Right ventricle myocardium superior (tissue), 1 donor: ENCODE measurements at regions not wholly inside any gene's neighbourhood (a gene's known extent, or its start where the extent isn't known, plus 50 kb on each side); places are given as distances from the start of the nearest gene placed in this dataset.

Experiments used
- ATAC-seq: fragments of 200-7000 bp; cut with Tn5 transposase; one replicate; pipeline ENCODE4 v1.9.1; 2020; ENCODE audit warnings: mild to moderate bottlenecking; ENCODE audit not compliant: poor library complexity
- DNase-seq: peaks from one replicate; pipeline ENCODE4 v3.0.0-alpha.2; 2020
- intact Hi-C: fragments of 100-400 bp; cut with DNase I; formaldehyde crosslinking; loops from one replicate; pipeline ENCODE4 v1.11.2; 2022
- donor health status: DM: no; HTN: yes; CAD: no; lungs with severe emphysema.

GRCh38 chr6:22621701-22622100 is 52.3 kb downstream of the HDGFL1 start:
- no peak for ATAC-seq
- intact Hi-C loops, result no loop called here
- no peak for DNase-seq

DNA sequence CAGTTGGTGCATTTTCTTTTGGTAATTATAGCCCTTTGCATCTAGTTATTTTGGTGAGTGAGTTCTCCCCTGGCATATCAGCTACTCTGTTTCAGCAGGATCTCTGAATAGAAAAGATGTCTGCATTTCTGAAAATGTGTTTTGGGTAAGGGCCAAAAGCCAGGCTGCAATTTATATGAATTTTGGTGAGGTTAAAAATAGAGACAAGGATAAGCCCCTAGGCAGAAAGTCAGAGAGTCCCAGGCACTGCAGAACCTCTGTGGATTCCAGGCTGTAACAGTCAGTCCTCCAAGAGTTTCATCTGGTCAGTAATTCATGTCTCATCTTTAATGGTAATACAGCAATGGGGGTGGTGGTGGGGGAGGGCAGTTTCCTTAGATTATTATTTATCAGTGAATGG is 53.0 kb downstream of the HDGFL1 start:
- no peak for ATAC-seq
- DNase-seq, result no peak
- intact Hi-C loops, result no loop called here

DNA sequence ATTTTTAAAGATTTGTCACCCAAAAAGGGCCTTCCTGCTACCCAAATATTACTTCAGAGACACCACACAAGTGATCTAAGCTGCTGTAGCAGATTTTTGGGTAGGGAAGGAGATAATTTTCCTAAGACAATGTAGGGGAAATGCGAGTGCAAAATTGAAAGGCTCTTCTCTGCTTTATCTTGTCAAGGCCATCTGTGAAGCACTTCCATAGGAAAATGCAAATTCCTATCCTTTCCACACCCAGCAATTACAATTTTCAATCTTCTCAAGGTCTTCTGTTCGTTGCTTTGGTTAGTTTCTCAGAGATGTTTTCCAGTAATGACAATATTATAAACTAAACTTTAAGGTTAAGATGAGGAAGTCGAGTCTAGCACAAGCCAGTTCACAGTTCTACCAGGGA is 53.4 kb downstream of the HDGFL1 start:
- intact Hi-C loops, result no loop called here
- ATAC-seq (no peak), DNase-seq (no peak)

DNA sequence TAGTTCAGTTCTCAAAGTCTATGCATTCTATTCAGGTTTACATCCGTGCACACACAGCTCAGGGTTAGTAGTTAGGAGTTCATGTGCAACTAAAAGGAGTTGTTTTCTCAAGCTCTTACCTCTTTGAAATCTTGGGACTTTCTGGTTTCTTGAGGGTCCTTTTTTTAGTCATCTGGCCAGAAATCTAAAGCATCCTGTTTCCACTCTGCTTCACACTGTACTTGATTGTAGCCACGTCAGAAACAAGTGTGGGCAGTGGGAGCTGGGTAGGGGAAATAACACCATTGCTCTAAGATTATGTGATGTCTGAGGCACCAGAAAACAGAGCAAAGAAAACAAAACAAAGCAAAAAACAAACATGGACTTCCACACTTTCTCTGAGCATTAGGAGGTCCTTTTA is 58.3 kb downstream of the HDGFL1 start:
- intact Hi-C loops, result no loop called here
- DNase-seq (no peak), ATAC-seq (no peak)

DNA sequence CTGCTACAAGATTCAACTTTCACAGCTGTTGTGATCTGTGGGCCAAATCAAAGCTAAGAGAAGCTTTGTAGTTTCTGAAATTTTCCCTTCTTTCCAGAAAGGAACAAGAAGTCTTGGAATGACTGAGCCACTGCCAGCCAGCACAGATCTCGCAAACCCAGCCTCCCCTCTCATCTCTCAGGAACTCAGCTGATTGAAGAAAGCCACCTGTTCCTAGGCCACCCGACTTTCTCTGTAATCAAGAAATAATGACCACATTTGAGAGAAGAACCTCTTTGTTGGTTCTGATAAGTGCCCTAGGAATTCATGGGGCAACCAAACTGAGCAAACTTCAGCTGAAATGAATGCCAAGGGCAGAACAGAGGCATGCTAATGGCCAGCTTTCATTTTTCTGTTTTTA is 61.7 kb downstream of the HDGFL1 start:
- intact Hi-C loops, result no loop called here
- DNase-seq, result no peak
- ATAC-seq, result peak; percentile 58

GRCh38 chr6:22632581-22633145 is 63.3 kb downstream of the HDGFL1 start:
- ATAC-seq (no peak), DNase-seq (no peak)
- intact Hi-C loops, result no loop called here

GRCh38 chr6:22636452-22636851 is 67.1 kb downstream of the HDGFL1 start:
- intact Hi-C loops, result no loop called here
- no peak for ATAC-seq

DNA sequence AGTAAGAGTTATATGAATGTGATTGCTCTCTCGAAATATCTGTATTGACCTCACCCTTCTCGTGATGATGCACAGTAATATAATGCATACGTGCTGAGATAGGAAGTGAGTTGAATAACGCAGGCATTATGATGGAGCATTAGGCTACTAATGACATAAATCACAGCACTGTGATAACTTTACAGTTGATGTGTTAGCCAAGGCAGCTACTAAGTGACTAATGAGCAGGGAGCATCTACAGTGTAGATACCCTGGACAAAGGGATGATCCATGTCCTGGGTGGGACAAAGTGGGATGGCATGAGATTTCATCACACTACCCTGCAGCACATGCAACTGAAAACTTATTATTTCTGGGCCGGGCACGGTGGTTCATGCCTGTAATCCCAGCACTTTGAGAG is 68.4 kb downstream of the HDGFL1 start:
- intact Hi-C loops, result no loop called here
- DNase-seq (no peak), ATAC-seq (no peak)

More at GRCh38 chr6:22636452-22636851, 67.1 kb downstream of the HDGFL1 start:
- DNase-seq, result no peak

GRCh38 chr6:22638320-22638719 is 69.0 kb downstream of the HDGFL1 start:
- ATAC-seq, result no peak
- intact Hi-C loops, result no loop called here
- DNase-seq, result no peak

GRCh38 chr6:22642254-22642653 is 72.9 kb downstream of the HDGFL1 start:
- ATAC-seq (no peak), DNase-seq (no peak)
- intact Hi-C loops, result no loop called here

- intact Hi-C loops, result no loop called here
- ATAC-seq (no peak), DNase-seq (no peak)
Measured at GRCh38 chr6:22643780-22644179, 74.4 kb downstream of the HDGFL1 start.

DNA sequence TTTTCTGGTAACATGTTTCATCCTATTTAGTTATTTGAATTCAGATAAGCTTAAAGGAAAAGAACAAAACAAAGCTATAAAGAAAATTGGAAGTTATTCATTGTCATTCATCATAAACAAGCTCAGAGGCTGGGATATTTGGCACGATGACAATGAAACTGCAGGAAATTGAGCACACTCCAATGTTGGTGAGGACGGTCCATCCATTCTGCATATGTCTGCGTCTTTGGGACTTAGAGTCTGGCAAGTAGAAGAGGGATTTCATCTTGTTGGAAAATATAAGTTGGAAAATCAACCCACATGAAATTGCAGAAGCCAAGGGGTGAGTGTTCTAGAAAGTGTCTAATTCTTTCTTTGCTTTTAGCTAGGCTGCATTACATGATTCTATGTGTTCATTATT is 78.4 kb downstream of the HDGFL1 start:
- ATAC-seq (no peak), DNase-seq (no peak)
- intact Hi-C loops, result no loop called here

DNA sequence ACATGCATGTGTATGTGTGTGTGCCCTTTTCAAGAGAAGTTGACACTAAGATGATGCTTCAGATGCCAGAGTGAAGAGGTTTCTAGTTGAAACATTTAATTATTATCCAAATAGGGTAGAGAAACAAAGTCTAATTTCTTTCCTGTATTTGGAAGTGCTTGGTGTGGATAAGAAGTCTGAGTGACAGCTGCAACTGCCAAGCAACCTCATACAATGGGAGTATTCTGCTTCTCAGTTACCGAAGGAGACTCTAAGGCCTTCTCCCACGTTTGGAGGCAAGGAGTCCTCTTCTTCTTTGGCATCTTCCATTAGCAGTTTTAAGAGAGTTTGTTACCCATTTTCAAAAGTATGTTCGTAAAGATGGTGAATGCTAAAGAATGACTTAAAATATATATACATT is 82.4 kb downstream of the HDGFL1 start:
- ATAC-seq (no peak), DNase-seq (no peak)
- intact Hi-C loops, result no loop called here

GRCh38 chr6:22653980-22654610 is 84.7 kb downstream of the HDGFL1 start:
- no peak for DNase-seq
- ATAC-seq, result no peak
- intact Hi-C loops, result no loop called here

- no peak for DNase-seq
- no peak for ATAC-seq
- intact Hi-C loops, result no loop called here
Measured at GRCh38 chr6:22656706-22657351, 87.5 kb downstream of the HDGFL1 start.

GRCh38 chr6:22657352-22657980 is 88.1 kb downstream of the HDGFL1 start:
- intact Hi-C loops, result no loop called here
- no peak for DNase-seq
- ATAC-seq, result peak; percentile 51

GRCh38 chr6:22658183-22658582 is 88.8 kb downstream of the HDGFL1 start:
- intact Hi-C loops, result no loop called here
- DNase-seq (no peak), ATAC-seq (no peak)

DNA sequence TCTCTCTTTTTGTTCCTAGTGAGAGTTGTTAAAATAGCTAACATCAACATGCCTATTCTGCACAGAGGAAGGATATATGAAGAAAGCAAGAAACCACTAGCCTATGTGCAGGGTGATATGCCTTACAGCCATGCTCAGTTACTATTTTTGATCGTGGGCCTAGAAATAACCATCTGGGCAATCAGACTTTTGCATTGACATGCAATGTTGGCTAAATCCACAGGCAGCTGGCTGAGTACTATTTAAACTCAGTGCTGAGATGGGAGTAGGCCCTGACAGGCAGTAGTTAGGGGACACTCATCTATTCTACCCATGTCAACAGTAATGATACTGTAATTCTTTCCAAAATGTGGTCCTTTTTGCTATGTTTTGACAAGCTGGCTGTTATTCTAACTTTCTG is 89.6 kb downstream of the HDGFL1 start:
- DNase-seq (no peak), ATAC-seq (peak; percentile 69)
- intact Hi-C loops, result no loop called here

DNA sequence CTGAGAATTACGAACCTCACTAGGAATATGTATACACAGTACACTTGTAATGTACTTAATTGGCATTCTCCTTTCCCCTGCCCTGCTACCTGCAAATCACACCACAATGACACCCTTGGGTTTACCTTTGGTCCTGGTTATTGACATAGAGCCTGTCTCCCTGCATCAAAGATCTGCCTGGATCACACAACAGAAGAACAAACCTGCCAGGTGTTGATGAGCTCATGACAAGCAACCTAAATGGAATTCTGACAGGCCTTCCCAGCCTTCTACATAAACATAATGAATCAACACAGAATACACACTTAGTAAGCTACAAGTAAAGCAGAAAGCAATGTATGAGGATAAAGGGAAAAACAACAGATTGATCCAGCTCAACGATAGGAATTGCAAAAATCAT is 95.6 kb downstream of the HDGFL1 start:
- intact Hi-C loops, result no loop called here
- ATAC-seq (no peak), DNase-seq (no peak)

- ATAC-seq, result no peak
- DNase-seq, result no peak
- intact Hi-C loops, result no loop called here
Measured at GRCh38 chr6:22666021-22666420, 96.7 kb downstream of the HDGFL1 start.
